GM12875 (cell line): ENCODE measurements at regions not wholly inside any gene's neighbourhood (a gene's known extent, or its start where the extent isn't known, plus 50 kb on each side); places are given as distances from the start of the nearest gene placed in this dataset.

Source experiments
- H3K4me3 ChIP-seq: one replicate; pipeline ENCODE4 v1.5.1; 2011; ENCODE audit warnings: low read depth, low read length, control low read depth
- TF ChIP-seq, protein P1 (sequence below): IDR thresholded peaks from 2 replicates; pipeline ENCODE4 v1.5.1; 2011; ENCODE audit warnings: low read depth, mild to moderate bottlenecking, control low read depth, inconsistent platforms, low read length, moderate library complexity, borderline replicate concordance; ENCODE audit not compliant: insufficient read depth

DNA sequence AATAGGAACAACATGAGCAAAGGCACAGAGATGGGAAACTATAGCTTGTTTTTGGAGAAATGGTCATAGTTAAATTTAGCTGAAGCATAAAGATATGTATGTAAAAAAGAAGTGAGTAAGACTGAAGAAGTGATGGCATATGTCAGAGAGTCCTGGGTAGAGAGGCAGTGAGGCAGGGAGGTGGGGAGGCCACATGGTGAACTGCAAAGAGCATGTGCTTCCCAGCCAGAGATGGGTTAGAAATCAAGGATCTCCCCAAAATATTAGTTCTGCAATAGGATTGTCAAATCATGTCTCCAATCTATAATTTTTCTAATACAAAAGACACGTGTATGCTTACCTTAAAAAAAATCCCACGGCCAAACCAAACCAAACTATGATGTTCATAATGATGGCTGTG is 82.1 kb upstream of the STXBP6 start:
- no peak overlapping the region for H3K4me3 ChIP-seq
- TF ChIP-seq, protein P1, sequence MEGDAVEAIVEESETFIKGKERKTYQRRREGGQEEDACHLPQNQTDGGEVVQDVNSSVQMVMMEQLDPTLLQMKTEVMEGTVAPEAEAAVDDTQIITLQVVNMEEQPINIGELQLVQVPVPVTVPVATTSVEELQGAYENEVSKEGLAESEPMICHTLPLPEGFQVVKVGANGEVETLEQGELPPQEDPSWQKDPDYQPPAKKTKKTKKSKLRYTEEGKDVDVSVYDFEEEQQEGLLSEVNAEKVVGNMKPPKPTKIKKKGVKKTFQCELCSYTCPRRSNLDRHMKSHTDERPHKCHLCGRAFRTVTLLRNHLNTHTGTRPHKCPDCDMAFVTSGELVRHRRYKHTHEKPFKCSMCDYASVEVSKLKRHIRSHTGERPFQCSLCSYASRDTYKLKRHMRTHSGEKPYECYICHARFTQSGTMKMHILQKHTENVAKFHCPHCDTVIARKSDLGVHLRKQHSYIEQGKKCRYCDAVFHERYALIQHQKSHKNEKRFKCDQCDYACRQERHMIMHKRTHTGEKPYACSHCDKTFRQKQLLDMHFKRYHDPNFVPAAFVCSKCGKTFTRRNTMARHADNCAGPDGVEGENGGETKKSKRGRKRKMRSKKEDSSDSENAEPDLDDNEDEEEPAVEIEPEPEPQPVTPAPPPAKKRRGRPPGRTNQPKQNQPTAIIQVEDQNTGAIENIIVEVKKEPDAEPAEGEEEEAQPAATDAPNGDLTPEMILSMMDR: no peak

DNA sequence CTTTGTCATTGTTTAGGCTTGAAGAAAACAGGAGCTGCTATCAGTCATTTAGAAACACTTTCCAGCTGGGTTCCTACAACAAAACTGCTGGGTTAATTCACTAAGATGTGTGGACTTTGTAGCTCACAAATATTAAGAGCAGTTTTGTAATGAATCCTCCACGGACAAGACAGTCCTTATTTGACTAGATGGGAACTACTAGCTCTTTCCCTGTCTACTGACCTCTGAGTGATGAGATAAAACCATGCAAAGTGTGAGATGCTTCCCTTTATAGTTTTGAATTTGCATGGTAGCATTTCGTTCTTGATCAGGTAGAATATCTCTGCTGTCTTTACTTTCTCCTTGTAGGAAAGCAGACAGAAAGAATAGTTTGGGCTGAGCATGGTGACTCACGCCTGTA is 72.9 kb upstream of the STXBP6 start:
- H3K4me3 ChIP-seq: no peak overlapping the region
- TF ChIP-seq, protein P1: no peak

DNA sequence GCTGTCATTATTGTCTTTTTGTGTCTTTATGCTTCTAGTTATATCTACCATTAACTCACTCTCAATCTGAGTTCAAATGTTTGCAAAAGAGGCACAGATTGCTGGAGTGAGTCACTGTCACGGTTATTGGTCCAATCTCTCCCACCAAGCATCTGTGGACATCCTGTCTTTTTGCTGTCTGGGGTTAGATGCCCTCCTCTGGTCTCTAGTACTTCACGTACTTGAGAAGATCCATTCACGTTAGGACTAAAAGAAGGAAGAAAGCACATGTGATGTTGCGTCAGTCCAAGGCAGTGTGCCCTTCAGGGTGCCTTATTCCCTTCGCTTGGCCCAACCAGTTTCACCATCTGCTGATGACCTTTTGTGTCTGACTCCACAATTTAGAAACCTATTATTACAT is 72.3 kb upstream of the STXBP6 start:
- TF ChIP-seq, protein P1: no peak
- no peak overlapping the region for H3K4me3 ChIP-seq

DNA sequence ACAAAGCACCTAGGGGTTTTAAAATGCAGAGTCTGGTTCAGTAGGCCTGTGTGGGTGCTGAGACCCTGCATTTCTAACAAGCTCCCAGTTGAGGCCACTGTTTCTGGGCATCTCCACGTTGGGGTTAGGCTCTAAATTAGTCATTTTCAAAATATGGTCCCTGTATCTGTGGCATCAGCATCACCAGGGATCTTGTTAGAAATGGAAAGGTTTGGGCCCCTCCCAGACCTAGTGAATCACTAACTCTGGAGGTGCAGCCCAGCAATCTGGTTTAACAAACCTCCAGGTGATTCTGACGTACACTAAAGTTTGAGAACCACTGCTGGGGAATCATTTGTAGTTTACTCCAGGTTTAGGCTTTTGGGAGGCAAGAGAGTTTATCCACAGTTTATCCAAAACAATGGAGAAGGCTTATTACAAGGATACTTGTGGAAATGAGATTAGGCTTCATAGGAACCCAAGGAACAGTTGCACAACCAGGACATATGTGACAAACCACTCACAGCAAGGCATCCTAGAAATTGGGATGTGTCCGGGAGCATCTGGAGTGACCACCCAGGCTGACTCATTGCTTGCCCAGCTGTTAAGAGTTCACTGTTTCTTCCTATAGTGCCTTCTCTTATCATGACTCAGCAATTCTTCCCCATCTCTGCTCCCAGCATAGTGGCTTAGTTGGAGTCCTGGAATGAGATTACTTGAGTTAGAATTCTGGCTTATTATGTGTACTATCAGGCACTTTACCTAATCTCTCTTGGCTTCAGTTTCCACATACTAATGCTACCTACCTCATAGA is 71.6 kb upstream of the STXBP6 start:
- TF ChIP-seq, protein P1: no peak
- H3K4me3 ChIP-seq: no peak overlapping the region

DNA sequence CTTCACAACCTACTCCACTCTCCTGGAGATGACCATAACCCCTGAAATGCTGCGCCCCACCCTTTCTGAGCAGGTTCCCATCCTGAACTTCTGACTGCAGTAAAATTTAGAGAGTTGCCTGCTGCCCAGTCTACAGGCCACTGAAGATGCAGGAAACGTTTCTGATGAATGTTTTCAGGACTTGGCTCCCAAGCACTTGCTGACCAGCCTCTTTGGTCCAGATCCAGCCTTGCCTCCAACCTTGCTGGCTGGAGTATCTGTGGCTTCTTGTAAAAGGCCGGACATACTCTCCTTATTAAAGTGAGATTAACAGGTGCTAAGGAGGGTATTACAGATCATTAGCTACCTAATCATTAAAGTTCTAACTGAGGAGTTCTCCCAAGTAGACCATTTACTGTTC is 70.3 kb upstream of the STXBP6 start:
- no peak overlapping the region for H3K4me3 ChIP-seq
- TF ChIP-seq, protein P1: no peak

DNA sequence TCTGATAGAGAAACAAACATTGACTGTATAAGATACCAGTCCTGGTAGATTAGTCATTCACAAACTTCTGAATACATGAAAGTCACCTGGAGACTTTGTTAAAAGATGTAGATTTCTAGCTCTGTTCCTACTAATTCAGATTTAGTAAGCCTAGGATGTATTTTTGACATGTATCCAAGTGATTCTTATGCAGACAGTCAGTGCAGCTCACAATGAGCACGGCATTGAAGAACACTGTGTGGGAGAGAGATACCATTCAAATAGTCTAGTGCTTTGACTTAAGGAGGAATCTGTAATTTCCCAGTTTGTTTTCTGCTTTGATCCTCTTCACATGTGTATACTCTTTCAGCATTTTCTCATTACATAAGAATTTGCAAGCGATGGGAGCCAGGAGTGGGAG is 68.7 kb upstream of the STXBP6 start:
- TF ChIP-seq, protein P1: no peak
- H3K4me3 ChIP-seq: no peak overlapping the region

DNA sequence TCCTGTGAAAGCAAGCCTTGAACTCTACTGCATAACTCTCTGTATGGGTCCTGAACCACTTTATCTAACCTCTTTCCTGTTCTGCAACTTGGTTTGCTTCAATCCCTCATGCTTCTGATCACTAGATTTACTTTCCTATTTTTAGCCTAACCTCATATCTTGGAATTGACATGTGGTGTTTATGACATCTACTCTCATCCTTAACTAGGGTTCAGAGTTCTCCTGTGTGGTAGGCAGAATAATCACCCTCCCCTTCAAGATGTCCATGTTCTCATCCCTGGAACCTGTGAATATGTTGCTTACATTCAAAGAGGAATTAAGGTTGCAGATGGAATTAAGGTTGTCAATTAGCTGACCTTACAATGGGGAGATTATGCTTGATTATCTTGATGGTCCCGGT is 67.4 kb upstream of the STXBP6 start:
- no peak overlapping the region for H3K4me3 ChIP-seq
- TF ChIP-seq, protein P1: no peak
